Astrocyte (in vitro differentiated cells and primary cell): ENCODE measurements at regions not wholly inside any gene's neighbourhood (a gene's known extent, or its start where the extent isn't known, plus 50 kb on each side); places are given as distances from the start of the nearest gene placed in this dataset.

ENCODE experiments used
- CTCF ChIP-seq: IDR thresholded peaks from 2 replicates; pipeline ENCODE4 v1.5.1; 2011; ENCODE audit warnings: low read depth, mild to moderate bottlenecking, inconsistent platforms, low read length, moderate library complexity; ENCODE audit not compliant: insufficient read depth
- EZH2 ChIP-seq: IDR thresholded peaks from 2 replicates; pipeline ENCODE4 v1.6.1; 2012; ENCODE audit warnings: mild to moderate bottlenecking, low read length, inconsistent platforms; ENCODE audit not compliant: insufficient read depth

DNA sequence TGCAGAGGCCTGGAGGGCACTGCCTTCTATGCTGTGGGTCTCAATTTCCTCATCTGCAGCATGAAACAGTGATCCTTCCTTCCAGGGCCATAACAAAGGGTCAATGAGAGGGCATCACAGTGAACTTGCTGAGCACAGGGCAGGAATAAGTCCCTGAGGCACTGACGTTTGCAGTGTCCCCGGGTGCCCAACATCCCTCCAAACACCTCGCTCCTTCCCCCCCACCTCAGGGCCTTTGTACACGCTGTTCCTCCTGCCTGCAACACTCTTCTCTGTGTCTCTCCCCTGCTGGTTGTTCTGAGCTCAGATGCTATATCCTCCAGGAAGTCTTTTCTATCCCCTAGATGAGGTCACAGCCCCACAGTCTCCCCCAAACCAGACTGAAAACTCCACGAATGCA lies 59.7 kb upstream of the TCF20 start:
- TF ChIP-seq CTCF (no peak), EZH2 (no peak)
